RWPE1 (cell line): ENCODE measurements at regions not wholly inside any gene's neighbourhood (a gene's known extent, or its start where the extent isn't known, plus 50 kb on each side); places are given as distances from the start of the nearest gene placed in this dataset.

Experiments used
- CTCF ChIA-PET: fragments of 350-600 bp; sonication (Branson Sonifier 250); formaldehyde crosslinking; extraction: SDS; loops from one replicate; lab custom pipeline; 2021; lab: Yijun Ruan, JAX
- POLR2A ChIA-PET: fragments of 400-600 bp; formaldehyde crosslinking; extraction: SDS; loops from one replicate; lab custom pipeline; 2020; ENCODE audit warnings: antibody characterized with exemption; ENCODE audit not compliant: low non-redundant PET; lab: Yijun Ruan, JAX
- DNase-seq: peaks from one replicate; pipeline ENCODE4 v3.0.0; 2012; ENCODE audit warnings: low spot score
- H3K27ac ChIP-seq: fragments of 450-650 bp; 2 replicates; pipeline ENCODE4 v1.5.1; 2017
- CTCF ChIP-seq: fragments of 450-650 bp; conservative IDR thresholded peaks from 2 replicates; pipeline ENCODE4 v1.5.1; 2017; ENCODE audit warnings: low read depth, mild to moderate bottlenecking

- ChIA-PET POLR2A (no interaction called here), CTCF (no interaction called here)
- no peak for DNase-seq
- no peak for TF ChIP-seq CTCF
- no peak overlapping the region for H3K27ac ChIP-seq
Observed at GRCh38 chr2:41109744-41110143, 657.9 kb upstream of the SLC8A1 start.

DNA sequence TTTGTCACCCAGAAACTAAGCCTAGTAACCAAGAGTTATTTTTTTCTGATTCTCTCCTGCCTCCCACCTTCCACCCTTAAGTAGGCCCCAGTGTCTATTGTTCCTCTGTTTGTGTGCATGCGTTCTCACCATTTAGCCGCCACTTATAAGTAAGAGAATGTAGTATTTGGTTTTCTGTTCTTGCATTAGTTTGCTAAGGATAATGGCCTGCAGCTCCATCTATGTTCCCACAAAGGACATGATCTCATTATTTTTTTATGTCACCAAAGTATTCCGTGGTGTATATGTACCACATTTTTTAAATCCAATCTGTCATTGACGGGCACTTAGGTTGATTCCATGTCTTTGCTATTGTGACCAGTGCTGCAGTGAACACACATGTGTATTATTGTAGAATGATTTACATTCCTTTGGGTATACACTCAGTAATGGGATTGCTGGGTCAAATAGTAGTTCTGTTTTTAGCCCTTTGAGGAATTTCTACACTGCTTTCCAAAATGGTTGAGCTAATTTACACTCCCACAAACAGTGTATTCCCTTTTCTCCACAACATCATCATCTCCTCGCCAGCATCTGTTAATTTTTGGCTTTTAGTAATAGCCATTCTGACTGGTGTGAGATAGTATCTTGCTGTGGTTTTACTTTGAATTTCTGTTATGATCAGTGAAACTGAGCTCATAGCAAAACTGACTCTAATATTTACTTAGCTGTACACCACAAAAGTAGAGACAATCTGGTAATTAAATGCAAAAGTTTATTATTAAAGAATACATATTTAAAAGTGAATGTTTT lies 660.1 kb upstream of the SLC8A1 start:
- ChIA-PET POLR2A (no interaction called here), CTCF (interaction anchor here (0.6 kb wide), 1 partner anchor 525 kb away, joined by 3 read pairs; no protein-coding TSS in a partner anchor)
- no peak for DNase-seq
- TF ChIP-seq CTCF = no peak
- H3K27ac ChIP-seq = no peak overlapping the region

DNA sequence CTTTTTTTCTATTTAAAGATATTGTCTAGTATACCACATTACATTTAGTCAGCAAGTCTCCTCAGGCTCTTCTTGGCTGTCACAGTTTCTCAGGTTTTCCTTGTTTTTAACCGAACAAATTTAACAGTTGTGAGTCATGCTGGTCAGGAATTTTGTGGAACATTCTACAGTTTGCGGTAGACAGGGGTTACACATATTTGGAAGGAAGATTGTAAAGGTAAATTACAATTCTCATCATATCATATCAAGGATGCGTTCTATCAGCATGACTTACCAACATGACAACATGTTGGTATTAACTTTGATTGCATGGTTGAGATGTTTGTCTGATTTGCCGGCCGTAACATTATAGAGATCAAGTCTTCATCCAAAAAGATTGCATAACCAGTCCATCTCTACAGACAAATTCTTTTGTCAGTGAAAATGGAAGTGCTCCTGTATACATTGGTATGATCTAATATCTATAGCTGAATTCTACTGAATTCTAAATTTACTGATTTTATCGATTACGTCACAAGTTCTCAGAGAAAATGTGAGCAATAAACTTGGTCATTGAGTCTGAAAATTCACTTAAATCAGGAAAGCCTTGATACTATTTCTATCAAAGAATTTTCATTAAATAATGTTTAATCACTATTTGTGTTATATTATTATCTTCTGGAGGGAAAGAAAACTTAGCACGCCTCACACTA lies 664.4 kb upstream of the SLC8A1 start:
- no peak for TF ChIP-seq CTCF
- H3K27ac ChIP-seq = no peak overlapping the region
- ChIA-PET POLR2A (no interaction called here), CTCF (no interaction called here)
- DNase-seq = no peak

- ChIA-PET CTCF (no interaction called here), POLR2A (no interaction called here)
- DNase-seq = no peak
- H3K27ac ChIP-seq = no peak overlapping the region
- TF ChIP-seq CTCF = no peak
Observed at GRCh38 chr2:41119489-41119888, 667.6 kb upstream of the SLC8A1 start.

DNA sequence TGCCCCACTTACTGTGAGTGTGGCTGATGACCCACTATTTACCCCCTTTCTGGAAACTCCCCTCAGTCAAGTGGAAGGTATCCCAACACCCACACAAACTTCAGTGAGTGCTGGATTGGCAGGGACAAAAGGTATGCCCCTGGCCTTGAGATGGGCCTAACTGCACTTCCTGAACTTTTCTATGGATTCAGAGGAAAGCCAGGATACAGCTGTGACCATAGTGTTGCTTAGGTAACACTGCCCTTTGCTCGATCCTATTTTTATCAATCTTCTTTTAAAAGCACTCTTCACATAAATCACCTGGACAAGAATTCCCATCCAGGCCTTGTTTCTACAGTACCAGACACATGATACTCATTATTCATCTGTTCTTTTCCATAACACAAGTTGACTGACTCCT lies 671.5 kb upstream of the SLC8A1 start:
- POLR2A ChIA-PET = no interaction called here
- CTCF ChIA-PET = no interaction called here
- H3K27ac ChIP-seq = no peak overlapping the region
- no peak for TF ChIP-seq CTCF
- DNase-seq = no peak

DNA sequence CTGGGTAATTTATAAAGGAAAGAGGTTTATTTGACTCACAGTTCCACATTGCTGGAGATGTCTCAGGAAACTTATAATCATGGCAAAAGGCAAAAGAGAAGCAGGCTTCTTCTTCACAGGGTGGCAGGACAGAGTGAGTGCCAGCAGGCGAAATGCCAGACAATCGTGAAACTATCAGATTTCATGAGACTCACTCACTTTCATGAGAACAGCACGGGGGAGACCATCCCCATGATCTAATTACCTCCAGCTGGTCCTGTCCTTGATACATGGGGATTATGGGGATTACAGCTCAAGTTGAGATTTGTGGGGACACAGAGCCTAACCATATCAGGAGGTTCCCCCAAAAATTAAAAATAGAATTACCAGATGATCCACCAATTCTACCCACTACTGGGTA lies 675.5 kb upstream of the SLC8A1 start:
- no peak for DNase-seq
- no peak for TF ChIP-seq CTCF
- no peak overlapping the region for H3K27ac ChIP-seq
- ChIA-PET POLR2A (no interaction called here), CTCF (no interaction called here)
